PC-3 (cell line): ENCODE measurements at regions not wholly inside any gene's neighbourhood (a gene's known extent, or its start where the extent isn't known, plus 50 kb on each side); places are given as distances from the start of the nearest gene placed in this dataset.
"Not testable (repeated sequence)": the region's sequence is repeated elsewhere in the genome, so short reads cannot be mapped to it uniquely, and the experiment has no call there.

Experiments used
- ATAC-seq: fragments of 200-7000 bp; cut with Tn5 transposase; 2 replicates; pipeline ENCODE4 v1.9.1; 2020; ENCODE audit warnings: mild to moderate bottlenecking, moderate library complexity
- BruUV-seq: library from RNA; stranded (reverse); fragments of 400-500 nt; replicated peaks from 2 replicates; lab custom pipeline; 2021; lab: Mats Ljungman, UMichigan
- CTCF ChIA-PET: fragments of 300-600 bp; sonication (Branson Sonifier 250); formaldehyde crosslinking; loops from one replicate; lab custom pipeline; 2022; ENCODE audit warnings: antibody characterized with exemption; lab: Charles Lee
- POLR2A ChIA-PET: fragments of 300-600 bp; sonication (Branson Sonifier 250); formaldehyde crosslinking; loops from one replicate; lab custom pipeline; 2022; ENCODE audit warnings: antibody characterized with exemption; ENCODE audit not compliant: unreplicated experiment; lab: Charles Lee
- DNase-seq: peaks from one replicate; pipeline ENCODE4 v3.0.0-alpha.2; 2015
- H2AFZ ChIP-seq: fragments of 300-600 bp; sonication (generic); 2 replicates; pipeline ENCODE4 v1.6.0; 2016; ENCODE audit warnings: antibody characterized with exemption, low read length
- H3F3A ChIP-seq: fragments of 300-600 bp; sonication (generic); one replicate; pipeline ENCODE4 v1.6.0; 2017; ENCODE audit warnings: antibody characterized with exemption, low read length, control low read depth, mild to moderate bottlenecking; ENCODE audit not compliant: unreplicated experiment
- H3K27ac ChIP-seq: fragments of 300-600 bp; sonication (generic); 2 replicates; pipeline ENCODE4 v1.5.1; 2016; ENCODE audit warnings: mild to moderate bottlenecking, low read length
- H3K27me3 ChIP-seq: fragments of 300-600 bp; sonication (generic); 2 replicates; pipeline ENCODE4 v1.6.1; 2016; ENCODE audit warnings: low read length, mixed read lengths
- H3K36me3 ChIP-seq: fragments of 300-600 bp; sonication (generic); 2 replicates; pipeline ENCODE4 v1.6.1; 2016; ENCODE audit warnings: low read depth, mixed run types, low read length, mixed read lengths
- H3K4me1 ChIP-seq: fragments of 300-600 bp; sonication (generic); 2 replicates; pipeline ENCODE4 v1.5.1; 2016; ENCODE audit warnings: low read length; ENCODE audit not compliant: insufficient read depth
- H3K4me2 ChIP-seq: fragments of 300-600 bp; sonication (generic); 2 replicates; pipeline ENCODE4 v1.6.0; 2016; ENCODE audit warnings: low read length
- H3K4me3 ChIP-seq: fragments of 300-600 bp; sonication (generic); 2 replicates; pipeline ENCODE4 v1.5.1; 2016; ENCODE audit warnings: mild to moderate bottlenecking, low read length, mixed read lengths
- H3K79me2 ChIP-seq: fragments of 300-600 bp; sonication (generic); 2 replicates; pipeline ENCODE4 v1.6.1; 2017; ENCODE audit warnings: low read length, mixed read lengths
- H3K9ac ChIP-seq: fragments of 300-600 bp; sonication (generic); 2 replicates; pipeline ENCODE4 v1.6.0; 2016; ENCODE audit warnings: mild to moderate bottlenecking, low read length
- H3K9me2 ChIP-seq: fragments of 300-600 bp; sonication (generic); replicated peaks from 2 replicates; pipeline ENCODE4 v1.6.1; 2016; ENCODE audit warnings: mixed run types, low read length, mixed read lengths
- H3K9me3 ChIP-seq: fragments of 300-600 bp; sonication (generic); 2 replicates; pipeline ENCODE4 v1.6.1; 2016; ENCODE audit warnings: low read length, mixed read lengths
- H4K20me1 ChIP-seq: fragments of 300-600 bp; sonication (generic); 2 replicates; pipeline ENCODE4 v1.6.1; 2016; ENCODE audit warnings: low read length, mixed read lengths
- CTCF ChIP-seq: fragments of 300-600 bp; sonication (generic); conservative IDR thresholded peaks from 2 replicates; pipeline ENCODE4 v1.5.1; 2017; ENCODE audit warnings: antibody characterized with exemption, low read depth, mild to moderate bottlenecking, low read length
- EZH2 ChIP-seq: fragments of 300-600 bp; sonication (generic); IDR thresholded peaks from one replicate; pipeline ENCODE4 v1.6.1; 2017; ENCODE audit warnings: antibody characterized with exemption, mild to moderate bottlenecking, low read length; ENCODE audit not compliant: unreplicated experiment
- EZH2phosphoT487 ChIP-seq: fragments of 300-600 bp; sonication (generic); IDR thresholded peaks from 2 replicates; pipeline ENCODE4 v1.6.1; 2018; ENCODE audit warnings: mild to moderate bottlenecking, antibody characterized with exemption, low read length, borderline replicate concordance
- intact Hi-C: fragments of 100-400 bp; cut with micrococcal nuclease; formaldehyde crosslinking; loops from 2 replicates; pipeline ENCODE4 v1.9.0; 2023

GRCh38 chr19:23984911-23985310 lies 70.2 kb downstream of the ZNF726 start:
- POLR2A ChIA-PET, H3K4me2 ChIP-seq, H3K9ac ChIP-seq, H3K9me2 ChIP-seq, BruUV-seq, H3K9me3 ChIP-seq, H3K27ac ChIP-seq, ATAC-seq, H2AFZ ChIP-seq, H3K36me3 ChIP-seq, H4K20me1 ChIP-seq, intact Hi-C loops, CTCF ChIA-PET, H3K4me1 ChIP-seq, H3K27me3 ChIP-seq, H3F3A ChIP-seq, H3K4me3 ChIP-seq, H3K79me2 ChIP-seq, DNase-seq: not testable (repeated sequence)

- Histone ChIP-seq H3K9me2 (no peaks in the 10 kb centered on the region), H3K4me1 (peaks cover 2% of the 10 kb centered on the region; the same call in 1 of the 2 replicates), H3K27ac (no peak overlapping the region), H3K27me3 (no peaks in the 10 kb centered on the region), H3K79me2 (no peaks in the 10 kb centered on the region), H2AFZ (no peak overlapping the region), H3K9me3 (no peaks in the 10 kb centered on the region), H3K4me2 (no peak overlapping the region), H4K20me1 (no peaks in the 10 kb centered on the region), H3K9ac (no peak overlapping the region), H3K4me3 (no peak overlapping the region), H3K36me3 (no peaks in the 10 kb centered on the region; the same call in 1 of the 2 replicates), H3F3A (peaks cover 4% of the 10 kb centered on the region)
- CTCF ChIA-PET: no interaction called here
- DNase-seq (no peak), ATAC-seq (no peak)
- POLR2A ChIA-PET: no interaction called here
- no TSS peak for BruUV-seq
- TF ChIP-seq EZH2 (no peak), CTCF (no peak), EZH2phosphoT487 (no peak)
- intact Hi-C loops: no loop called here
Observed at GRCh38 chr19:23986623-23987022, 71.9 kb downstream of the ZNF726 start.

GRCh38 chr19:23991170-23991569 lies 76.5 kb downstream of the ZNF726 start:
- Histone ChIP-seq H3F3A (peaks cover 4% of the 10 kb centered on the region), H3K9me3 (peaks cover 7% of the 10 kb centered on the region; the same call in 1 of the 2 replicates), H3K79me2 (no peaks in the 10 kb centered on the region), H4K20me1 (no peaks in the 10 kb centered on the region), H3K4me2 (no peak overlapping the region), H3K36me3 (no peaks in the 10 kb centered on the region; the same call in 1 of the 2 replicates), H3K9ac (no peak overlapping the region), H2AFZ (no peak overlapping the region), H3K27ac (no peak overlapping the region), H3K9me2 (no peaks in the 10 kb centered on the region), H3K4me1 (peaks cover 11% of the 10 kb centered on the region; the same call in 1 of the 2 replicates), H3K27me3 (no peaks in the 10 kb centered on the region), H3K4me3 (no peak overlapping the region)
- TF ChIP-seq CTCF: no peak
- BruUV-seq: no TSS peak
- intact Hi-C loops: no loop called here
- DNase-seq (peak; percentile 98), ATAC-seq (peak; percentile 91)
- CTCF ChIA-PET: no interaction called here
- POLR2A ChIA-PET: no interaction called here
